ENCODE measurements at regions not wholly inside any gene's neighbourhood (a gene's known extent, or its start where the extent isn't known, plus 50 kb on each side); places are given as distances from the start of the nearest gene placed in this dataset.

DNA sequence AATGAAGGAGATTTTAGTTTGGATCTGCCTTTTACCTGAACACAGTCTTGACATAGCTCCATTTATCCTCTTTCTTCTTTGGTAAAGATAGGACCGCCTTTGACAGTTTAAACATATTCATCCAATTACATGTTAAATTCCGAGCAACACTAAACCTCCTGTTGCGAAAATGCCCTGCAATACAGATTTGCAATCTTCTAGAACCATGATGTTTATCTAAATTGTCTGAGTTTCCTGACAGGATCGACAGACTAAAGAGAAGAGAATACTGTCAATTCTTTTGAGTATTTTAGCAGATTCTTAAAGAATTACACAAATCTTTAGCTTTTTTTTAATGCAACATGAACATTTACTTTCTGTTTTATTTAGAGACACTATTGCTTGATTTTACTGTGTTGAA lies 1145.5 kb downstream of the CDH11 start:
- Histone ChIP-seq H4K91ac (ENCODE audit: insufficient read length, low read depth, low read length) (no peak overlapping the region), H3K14ac (ENCODE audit: insufficient read depth, low read length) (no peak overlapping the region), H3K79me1 (ENCODE audit: insufficient read depth, low read depth, low read length, poor library complexity, severe bottlenecking) (no peaks in the 10 kb centered on the region), H3K27ac (ENCODE audit: insufficient read length, low read depth, low read length) (no peak overlapping the region), H3K4ac (ENCODE audit: low read depth, low read length) (no peak overlapping the region), H3K79me2 (ENCODE audit: insufficient read depth, low read length) (no peaks in the 10 kb centered on the region), H2BK20ac (ENCODE audit: low read depth, low read length, poor library complexity, severe bottlenecking) (no peak overlapping the region), H4K8ac (replicated peaks; ENCODE audit: insufficient read length, low read depth, low read length) (no peak overlapping the region), H3K4me1 (ENCODE audit: insufficient read depth, low read length) (peaks cover 6% of the 10 kb centered on the region; the same call in 1 of the 2 replicates), H2AFZ (ENCODE audit: low read length) (no peak overlapping the region), H3K23me2 (ENCODE audit: insufficient read length, low read depth, low read length, poor library complexity, severe bottlenecking) (no peaks in the 10 kb centered on the region), H3K18ac (ENCODE audit: insufficient read length, low read depth, low read length) (no peak overlapping the region), H3K27me3 (ENCODE audit: insufficient read depth, low read length) (no peaks in the 10 kb centered on the region), H4K5ac (ENCODE audit: insufficient read length, low read depth, low read length) (no peak overlapping the region), H3K56ac (ENCODE audit: insufficient read length, low read depth, low read length) (no peak overlapping the region), H2BK15ac (ENCODE audit: low read depth, low read length) (no peak overlapping the region), H2AK5ac (ENCODE audit: insufficient read length, low read length) (no peak overlapping the region), H2BK120ac (ENCODE audit: low read depth, low read length, poor library complexity, severe bottlenecking) (no peak overlapping the region), H3K23ac (ENCODE audit: insufficient read length, low read depth, low read length) (no peak overlapping the region), H3K9ac (ENCODE audit: extremely low read depth, insufficient read length, low read length) (no peak overlapping the region), H3K9me3 (ENCODE audit: control insufficient read depth, low read depth, low read length) (no peaks in the 10 kb centered on the region), H2BK5ac (ENCODE audit: insufficient read length, low read length) (no peak overlapping the region), H3T11ph (ENCODE audit: low read length) (no peak overlapping the region), H4K20me1 (ENCODE audit: control insufficient read depth, insufficient read depth, insufficient read length) (no peaks in the 10 kb centered on the region), H3K4me2 (ENCODE audit: insufficient read depth, insufficient read length, low read length) (no peak overlapping the region), H2BK12ac (ENCODE audit: insufficient read length, low read depth, low read length) (no peak overlapping the region)
- TF ChIP-seq CTCF (conservative IDR thresholded peaks at IDR 0.05), result no peak
- Mint-ChIP-seq H3K27me3 (ENCODE audit: low read depth) (no peaks in the 10 kb centered on the region; the same call in 1 of the 2 replicates), H3K4me1 (peaks cover 40 to 42% of the 10 kb centered on the region in 2 experiments), H3K4me3 (no peak overlapping the region), H3K36me3 (ENCODE audit: insufficient read depth in 1 of 3, low read depth in 3 of 3) (peaks cover 2 to 15% (median 4%) of the 10 kb centered on the region in 3 experiments; a peak in 4 of 7 replicates), H3K9me3 (peaks cover 6% of the 10 kb centered on the region in 2 experiments; a peak in 3 of 5 replicates), H3K27ac (no peak overlapping the region)
- no CpG with 5 or more reads among the region's 4 CpGs for WGBS (ENCODE audit: extremely low coverage, insufficient read length, low lambda C conversion rate)
- DNase-seq, result no peak

Measured in H9 (cell line).